Fibroblast of pulmonary artery (primary cell): ENCODE measurements at regions not wholly inside any gene's neighbourhood (a gene's known extent, or its start where the extent isn't known, plus 50 kb on each side); places are given as distances from the start of the nearest gene placed in this dataset.

Experiments
- DNase-seq: peaks from one replicate; pipeline ENCODE4 v3.0.0-alpha.2; 2010; ENCODE audit warnings: low read depth
- H3K4me3 ChIP-seq: replicated peaks from 2 replicates; pipeline ENCODE4 v1.5.1; 2011; ENCODE audit warnings: low read depth, mild to moderate bottlenecking, control low read depth, low read length, moderate library complexity
- CTCF ChIP-seq: IDR thresholded peaks from 2 replicates; pipeline ENCODE4 v1.5.1; 2011; ENCODE audit warnings: mild to moderate bottlenecking, control low read depth, low read length, inconsistent platforms; ENCODE audit errors: missing control alignments

GRCh38 chr15:56804938-56805337, 71.6 kb upstream of the ZNF280D start:
- DNase-seq, result peak; percentile 51
- TF ChIP-seq CTCF, result no peak
- no peak overlapping the region for H3K4me3 ChIP-seq

DNA sequence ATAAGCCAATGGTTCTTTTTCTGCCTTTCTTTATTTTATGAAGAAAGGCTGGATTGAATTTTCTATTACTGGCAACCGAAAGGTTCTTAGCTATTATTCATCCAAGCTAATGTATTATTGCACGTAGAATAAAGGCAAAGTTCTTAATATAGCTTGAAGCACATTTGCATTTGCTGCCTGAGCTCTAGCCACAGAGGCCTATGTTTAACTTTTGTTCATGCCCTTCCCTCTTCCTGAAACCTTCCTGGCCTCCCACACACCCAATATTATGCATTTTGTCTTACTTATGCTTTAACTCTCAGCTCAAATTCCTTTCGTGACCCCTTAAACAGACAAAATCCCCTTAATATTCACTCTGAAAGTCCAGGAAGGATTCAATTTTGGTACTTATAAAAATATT, 71.0 kb upstream of the ZNF280D start:
- H3K4me3 ChIP-seq, result no peak overlapping the region
- no peak for DNase-seq
- no peak for TF ChIP-seq CTCF

GRCh38 chr15:56802161-56802560, 68.9 kb upstream of the ZNF280D start:
- no peak for DNase-seq
- H3K4me3 ChIP-seq, result no peak overlapping the region
- TF ChIP-seq CTCF, result no peak

GRCh38 chr15:56798639-56799038, 65.3 kb upstream of the ZNF280D start:
- DNase-seq, result no peak
- TF ChIP-seq CTCF, result no peak
- no peak overlapping the region for H3K4me3 ChIP-seq

DNA sequence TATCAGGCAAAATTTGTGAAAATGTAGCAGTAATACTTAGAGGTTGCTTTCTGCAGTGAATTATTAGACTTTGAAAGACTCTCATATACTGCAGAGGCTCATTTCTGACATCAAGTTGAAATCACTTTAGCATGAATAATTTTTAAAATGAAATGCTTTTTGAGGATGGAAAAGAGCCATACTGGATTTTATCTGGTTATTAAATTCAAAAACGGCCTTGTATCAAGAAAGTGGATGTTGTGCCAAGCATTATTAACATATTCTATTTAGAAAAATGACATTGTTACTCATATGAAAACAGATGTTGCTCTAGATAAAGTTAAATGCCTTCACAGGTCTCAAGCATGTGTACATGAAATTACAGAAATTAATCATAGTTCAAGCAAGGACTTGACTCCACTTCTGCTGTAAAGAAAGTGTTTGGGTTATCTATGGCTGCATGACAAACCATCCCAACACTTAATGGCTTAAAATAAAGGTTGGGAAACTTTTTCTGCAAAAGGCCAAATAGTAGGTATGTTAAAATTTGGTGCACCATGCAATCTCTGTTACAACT, 64.5 kb upstream of the ZNF280D start:
- H3K4me3 ChIP-seq, result no peak overlapping the region
- TF ChIP-seq CTCF, result no peak
- DNase-seq, result no peak

GRCh38 chr15:56795502-56795901, 62.2 kb upstream of the ZNF280D start:
- no peak for DNase-seq
- no peak for TF ChIP-seq CTCF
- H3K4me3 ChIP-seq, result no peak overlapping the region

DNA sequence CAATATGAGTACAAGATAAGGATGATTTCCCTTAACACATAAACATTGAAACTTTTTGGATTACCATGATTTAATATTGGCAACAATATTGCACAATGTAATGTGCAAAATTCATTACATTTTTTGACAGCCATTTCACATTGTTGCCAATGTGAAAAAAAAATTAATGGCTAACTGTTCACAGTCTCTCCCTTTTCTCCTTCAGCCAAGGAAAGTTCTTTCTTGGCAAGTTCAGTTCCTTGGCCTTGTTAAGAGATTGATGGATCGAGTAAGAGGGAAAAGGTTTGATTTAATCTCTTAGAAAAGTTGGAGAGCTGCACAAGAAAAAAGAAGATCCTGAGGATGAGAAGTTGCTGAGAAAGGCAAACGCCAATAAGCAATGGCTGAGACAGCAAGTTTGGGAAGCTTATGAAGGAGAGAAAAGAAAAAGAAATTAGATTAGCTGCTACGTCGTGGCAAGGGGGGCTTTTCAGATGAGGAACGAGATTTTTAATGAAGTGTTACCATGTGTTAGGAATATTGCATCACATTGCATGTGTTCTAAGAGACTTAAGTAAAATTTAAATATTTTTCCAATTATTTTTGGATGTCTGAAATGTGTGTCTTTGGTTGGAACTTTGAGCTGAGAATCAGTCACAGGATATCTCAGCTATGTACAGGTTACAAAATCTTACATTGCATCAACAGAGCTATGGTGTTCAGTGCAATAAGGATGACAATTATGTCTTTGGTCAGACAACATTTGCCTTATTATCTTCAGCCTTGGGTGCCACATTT, 61.4 kb upstream of the ZNF280D start:
- no peak for TF ChIP-seq CTCF
- peak; percentile 34 for DNase-seq
- no peak overlapping the region for H3K4me3 ChIP-seq
